Left ventricle myocardium inferior (tissue), 1 donor: ENCODE measurements at regions not wholly inside any gene's neighbourhood (a gene's known extent, or its start where the extent isn't known, plus 50 kb on each side); places are given as distances from the start of the nearest gene placed in this dataset.
"Not testable (repeated sequence)": the region's sequence is repeated elsewhere in the genome, so short reads cannot be mapped to it uniquely, and the experiment has no call there.

Source experiments
- DNase-seq: peaks from one replicate; pipeline ENCODE4 v3.0.0-alpha.2; 2020
- H3K27ac ChIP-seq: fragments of 200-600 bp; replicated peaks from 2 replicates; pipeline ENCODE4 v1.8.0; 2021
- H3K27me3 ChIP-seq: fragments of 200-600 bp; 2 replicates; pipeline ENCODE4 v1.8.0; 2021; ENCODE audit warnings: low read depth
- H3K36me3 ChIP-seq: fragments of 200-600 bp; 2 replicates; pipeline ENCODE4 v1.8.0; 2021
- H3K4me1 ChIP-seq: fragments of 200-600 bp; 2 replicates; pipeline ENCODE4 v1.8.0; 2021
- H3K4me3 ChIP-seq: fragments of 200-600 bp; 2 replicates; pipeline ENCODE4 v1.8.0; 2021; ENCODE audit warnings: mild to moderate bottlenecking, moderate library complexity
- H3K9me3 ChIP-seq: fragments of 200-600 bp; replicated peaks from 2 replicates; pipeline ENCODE4 v1.8.0; 2021
- intact Hi-C: fragments of 100-400 bp; cut with micrococcal nuclease; formaldehyde crosslinking; loops from one replicate; pipeline ENCODE4 v1.11.0; 2022
- TF ChIP-seq, protein P1 (sequence below): fragments of 200-600 bp; IDR thresholded peaks from 2 replicates; pipeline ENCODE4 v1.8.0; 2021; ENCODE audit warnings: antibody characterized with exemption, mild to moderate bottlenecking, borderline replicate concordance
- donor health status: DM: no; HTN: yes; CAD: no; lungs with severe emphysema.

- DNase-seq = no peak
- intact Hi-C loops = no loop called here
- Histone ChIP-seq H3K4me3 (no peak overlapping the region), H3K36me3 (no peaks in the 10 kb centered on the region), H3K27ac (no peak overlapping the region), H3K27me3 (no peaks in the 10 kb centered on the region), H3K9me3 (peaks cover 23% of the 10 kb centered on the region), H3K4me1 (no peaks in the 10 kb centered on the region)
- TF ChIP-seq, protein P1, sequence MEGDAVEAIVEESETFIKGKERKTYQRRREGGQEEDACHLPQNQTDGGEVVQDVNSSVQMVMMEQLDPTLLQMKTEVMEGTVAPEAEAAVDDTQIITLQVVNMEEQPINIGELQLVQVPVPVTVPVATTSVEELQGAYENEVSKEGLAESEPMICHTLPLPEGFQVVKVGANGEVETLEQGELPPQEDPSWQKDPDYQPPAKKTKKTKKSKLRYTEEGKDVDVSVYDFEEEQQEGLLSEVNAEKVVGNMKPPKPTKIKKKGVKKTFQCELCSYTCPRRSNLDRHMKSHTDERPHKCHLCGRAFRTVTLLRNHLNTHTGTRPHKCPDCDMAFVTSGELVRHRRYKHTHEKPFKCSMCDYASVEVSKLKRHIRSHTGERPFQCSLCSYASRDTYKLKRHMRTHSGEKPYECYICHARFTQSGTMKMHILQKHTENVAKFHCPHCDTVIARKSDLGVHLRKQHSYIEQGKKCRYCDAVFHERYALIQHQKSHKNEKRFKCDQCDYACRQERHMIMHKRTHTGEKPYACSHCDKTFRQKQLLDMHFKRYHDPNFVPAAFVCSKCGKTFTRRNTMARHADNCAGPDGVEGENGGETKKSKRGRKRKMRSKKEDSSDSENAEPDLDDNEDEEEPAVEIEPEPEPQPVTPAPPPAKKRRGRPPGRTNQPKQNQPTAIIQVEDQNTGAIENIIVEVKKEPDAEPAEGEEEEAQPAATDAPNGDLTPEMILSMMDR = no peak
Measured at GRCh38 chr4:145260091-145260490, 79.7 kb upstream of the OTUD4 start.

DNA sequence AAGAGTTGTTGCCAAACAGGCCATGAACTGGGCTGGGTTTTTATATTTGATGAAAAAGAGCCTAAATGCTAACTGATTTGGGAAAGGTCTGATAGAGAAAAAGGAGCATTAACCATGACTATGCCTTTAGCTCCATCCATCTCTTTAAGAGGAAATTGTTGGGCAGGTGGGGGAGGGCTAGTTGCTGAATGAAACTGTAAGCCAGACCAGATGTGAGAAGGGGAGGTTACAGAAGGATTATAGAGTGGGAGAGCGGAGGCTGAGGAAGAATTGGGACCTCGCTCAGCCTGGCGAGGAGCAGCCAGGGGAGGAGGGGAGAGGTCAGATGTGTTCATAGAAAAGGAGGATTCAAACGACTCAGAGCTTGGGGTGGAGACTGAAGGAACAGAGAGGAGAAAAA, 74.9 kb upstream of the OTUD4 start:
- intact Hi-C loops, H3K36me3 ChIP-seq, DNase-seq: not testable (repeated sequence)

GRCh38 chr4:145252190-145252589, 71.8 kb upstream of the OTUD4 start:
- H3K27me3 ChIP-seq = no peaks in the 10 kb centered on the region

More for the DNA sequence above, 74.9 kb upstream of the OTUD4 start:
- not testable (repeated sequence) for H3K4me1 ChIP-seq, H3K27me3 ChIP-seq, H3K4me3 ChIP-seq, H3K27ac ChIP-seq
- H3K9me3 ChIP-seq = peaks cover 15% of the 10 kb centered on the region

GRCh38 chr4:145251391-145251790, 71.0 kb upstream of the OTUD4 start:
- Histone ChIP-seq H3K27me3 (no peaks in the 10 kb centered on the region), H3K27ac (no peak overlapping the region), H3K4me3 (no peak overlapping the region), H3K4me1 (no peaks in the 10 kb centered on the region), H3K9me3 (no peaks in the 10 kb centered on the region), H3K36me3 (no peaks in the 10 kb centered on the region)
- TF ChIP-seq, protein P1 = no peak
- intact Hi-C loops = no loop called here
- DNase-seq = no peak

More at GRCh38 chr4:145252190-145252589, 71.8 kb upstream of the OTUD4 start:
- TF ChIP-seq, protein P1 = no peak
- no peaks in the 10 kb centered on the region for H3K9me3 ChIP-seq
- no peak for DNase-seq
- H3K4me1 ChIP-seq = no peaks in the 10 kb centered on the region
- H3K27ac ChIP-seq = no peak overlapping the region
- intact Hi-C loops = no loop called here
- no peaks in the 10 kb centered on the region for H3K36me3 ChIP-seq
- no peak overlapping the region for H3K4me3 ChIP-seq

DNA sequence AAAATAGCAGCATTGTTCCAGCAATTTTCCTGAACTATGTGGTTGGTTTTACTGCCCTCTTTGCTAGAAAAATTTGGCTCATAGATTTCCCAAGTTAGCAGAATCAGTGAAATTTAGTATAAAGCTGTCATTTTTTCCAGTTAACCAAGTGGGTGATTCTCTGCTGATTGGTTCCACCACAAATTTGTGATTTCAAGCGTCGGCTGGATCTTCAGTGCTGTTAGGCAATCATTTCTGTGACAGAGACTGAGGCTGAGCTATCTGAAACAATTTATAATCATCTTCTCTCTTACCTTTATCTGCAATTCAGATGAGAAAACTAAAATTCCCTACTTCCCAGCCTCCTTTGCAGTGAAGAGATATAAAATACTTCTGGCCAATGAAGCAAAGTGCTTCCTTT, 68.6 kb upstream of the OTUD4 start:
- no peaks in the 10 kb centered on the region for H3K36me3 ChIP-seq
- H3K27ac ChIP-seq = no peak overlapping the region
- no peaks in the 10 kb centered on the region for H3K27me3 ChIP-seq
- H3K4me1 ChIP-seq = no peaks in the 10 kb centered on the region
- TF ChIP-seq, protein P1 = no peak
- no peaks in the 10 kb centered on the region for H3K9me3 ChIP-seq
- intact Hi-C loops = no loop called here
- no peak overlapping the region for H3K4me3 ChIP-seq
- DNase-seq = no peak

DNA sequence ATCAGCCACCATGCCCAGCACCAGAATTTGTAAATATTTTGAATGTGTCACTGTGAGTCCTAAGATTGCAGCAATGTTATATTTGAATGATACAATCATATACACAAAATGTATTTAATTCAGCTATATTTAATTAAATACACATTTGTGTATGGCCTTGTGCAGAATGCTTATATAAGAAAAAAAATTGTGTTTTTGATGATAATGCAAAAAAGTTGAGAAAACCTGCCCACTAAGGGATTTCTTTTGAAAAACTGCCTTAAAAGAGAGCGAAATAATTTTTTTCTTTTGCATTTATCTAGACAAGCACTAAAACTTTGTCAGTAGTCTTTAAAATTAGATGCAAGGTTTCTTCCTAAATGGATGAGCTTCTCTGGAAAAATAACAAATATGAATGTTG, 68.1 kb upstream of the OTUD4 start:
- TF ChIP-seq, protein P1 = no peak
- no peaks in the 10 kb centered on the region for H3K27me3 ChIP-seq
- no peak overlapping the region for H3K4me3 ChIP-seq
- no peak overlapping the region for H3K27ac ChIP-seq
- H3K9me3 ChIP-seq = no peaks in the 10 kb centered on the region
- DNase-seq = no peak
- H3K36me3 ChIP-seq = no peaks in the 10 kb centered on the region
- intact Hi-C loops = no loop called here
- H3K4me1 ChIP-seq = no peaks in the 10 kb centered on the region
